ENCODE measurements at regions not wholly inside any gene's neighbourhood (a gene's known extent, or its start where the extent isn't known, plus 50 kb on each side); places are given as distances from the start of the nearest gene placed in this dataset.

- TF ChIP-seq, protein P1, sequence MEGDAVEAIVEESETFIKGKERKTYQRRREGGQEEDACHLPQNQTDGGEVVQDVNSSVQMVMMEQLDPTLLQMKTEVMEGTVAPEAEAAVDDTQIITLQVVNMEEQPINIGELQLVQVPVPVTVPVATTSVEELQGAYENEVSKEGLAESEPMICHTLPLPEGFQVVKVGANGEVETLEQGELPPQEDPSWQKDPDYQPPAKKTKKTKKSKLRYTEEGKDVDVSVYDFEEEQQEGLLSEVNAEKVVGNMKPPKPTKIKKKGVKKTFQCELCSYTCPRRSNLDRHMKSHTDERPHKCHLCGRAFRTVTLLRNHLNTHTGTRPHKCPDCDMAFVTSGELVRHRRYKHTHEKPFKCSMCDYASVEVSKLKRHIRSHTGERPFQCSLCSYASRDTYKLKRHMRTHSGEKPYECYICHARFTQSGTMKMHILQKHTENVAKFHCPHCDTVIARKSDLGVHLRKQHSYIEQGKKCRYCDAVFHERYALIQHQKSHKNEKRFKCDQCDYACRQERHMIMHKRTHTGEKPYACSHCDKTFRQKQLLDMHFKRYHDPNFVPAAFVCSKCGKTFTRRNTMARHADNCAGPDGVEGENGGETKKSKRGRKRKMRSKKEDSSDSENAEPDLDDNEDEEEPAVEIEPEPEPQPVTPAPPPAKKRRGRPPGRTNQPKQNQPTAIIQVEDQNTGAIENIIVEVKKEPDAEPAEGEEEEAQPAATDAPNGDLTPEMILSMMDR (IDR thresholded peaks at IDR 0.05; ENCODE audit: low read depth, low read length, poor library complexity, severe bottlenecking), result no peak
- TF ChIP-seq EZH2phosphoT487 (IDR thresholded peaks at IDR 0.05; ENCODE audit: borderline replicate concordance, low read length), result no peak
Measured at GRCh38 chrX:4239650-4240540, 526.4 kb upstream of the PRKX start.

All from DOHH2 (cell line).